Inferior parietal cortex (tissue), 1 donor: ENCODE measurements at regions not wholly inside any gene's neighbourhood (a gene's known extent, or its start where the extent isn't known, plus 50 kb on each side); places are given as distances from the start of the nearest gene placed in this dataset.
"Not testable (repeated sequence)": the region's sequence is repeated elsewhere in the genome, so short reads cannot be mapped to it uniquely, and the experiment has no call there.

Source experiments
- DNase-seq: peaks from one replicate; pipeline ENCODE4 v3.0.0-alpha.2; 2016; ENCODE audit errors: extremely low spot score

DNA sequence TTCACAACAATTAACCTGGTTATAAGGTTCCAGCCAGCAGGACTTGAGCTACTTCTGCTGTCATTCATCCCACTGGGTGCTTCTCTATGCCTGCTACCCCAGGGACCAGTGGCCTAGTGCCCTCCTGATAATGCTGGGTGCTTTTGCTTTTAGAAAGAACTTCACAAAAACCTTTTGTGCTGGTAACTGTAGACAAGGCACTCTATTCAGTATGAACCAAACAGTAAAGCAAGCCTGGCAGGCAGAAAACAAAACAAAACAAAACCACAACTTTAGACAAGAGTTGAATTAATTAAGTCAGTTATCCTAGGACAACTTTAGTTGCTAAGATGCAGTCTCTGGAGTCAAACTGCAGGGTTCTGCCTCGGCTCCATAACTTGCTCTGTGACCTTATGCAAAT is 61.9 kb upstream of the ADGRL2 start:
- no peak for DNase-seq

DNA sequence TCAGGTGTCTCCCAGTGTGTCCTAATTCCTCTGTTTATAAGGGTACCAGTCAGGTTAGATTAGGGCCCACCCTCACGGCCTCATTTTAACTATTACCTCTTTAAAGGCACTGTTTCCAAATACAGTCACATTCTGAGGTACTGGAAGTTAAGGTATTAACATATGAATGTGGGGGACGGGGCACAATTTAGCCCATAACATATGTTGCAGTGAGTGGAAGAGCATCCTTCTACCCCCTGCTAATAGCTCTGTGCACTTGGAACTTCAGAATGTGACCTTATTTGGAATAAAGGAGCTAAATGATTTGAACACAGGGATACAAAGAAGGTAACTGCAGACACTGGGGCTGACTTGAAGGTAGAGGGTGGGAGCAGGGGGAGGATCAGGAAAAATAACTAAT is 67.3 kb upstream of the ADGRL2 start:
- DNase-seq = no peak

DNA sequence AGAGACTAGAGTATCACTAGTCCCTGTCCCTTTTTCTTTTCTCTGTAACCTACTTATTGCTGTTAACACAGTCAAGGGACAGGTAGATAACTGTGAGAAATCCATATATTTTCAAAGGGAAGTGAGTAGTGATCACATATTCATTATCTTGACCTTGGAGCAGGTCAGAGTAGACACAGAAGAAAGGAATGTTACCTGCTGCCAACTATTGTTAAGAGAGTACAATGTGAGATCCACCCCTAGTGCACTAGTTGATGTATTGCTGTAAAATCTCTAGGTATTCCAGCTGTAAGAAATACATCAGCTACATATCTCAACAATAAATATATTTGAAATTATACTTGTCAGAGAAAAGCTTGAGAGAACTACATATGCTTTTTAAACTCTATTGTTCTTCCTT is 68.7 kb upstream of the ADGRL2 start:
- DNase-seq = no peak

DNA sequence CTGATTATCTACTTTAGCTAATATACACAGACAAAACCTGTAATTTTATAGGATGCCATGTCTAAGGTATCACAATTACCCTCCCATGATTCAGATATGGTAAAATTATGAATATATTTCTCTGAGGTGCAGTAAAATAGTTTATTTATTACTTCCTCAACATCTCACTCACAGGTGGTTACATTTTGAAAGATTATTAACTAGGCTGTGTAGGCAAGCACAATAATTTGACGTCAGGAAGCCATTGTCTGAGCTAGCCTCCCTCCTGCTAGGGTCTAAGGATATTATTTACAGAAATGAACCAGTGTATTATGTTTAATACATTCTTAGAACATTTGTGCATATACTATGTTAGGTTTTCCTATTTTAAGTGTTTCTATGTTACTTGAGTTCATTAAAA is 69.9 kb upstream of the ADGRL2 start:
- DNase-seq = no peak

DNA sequence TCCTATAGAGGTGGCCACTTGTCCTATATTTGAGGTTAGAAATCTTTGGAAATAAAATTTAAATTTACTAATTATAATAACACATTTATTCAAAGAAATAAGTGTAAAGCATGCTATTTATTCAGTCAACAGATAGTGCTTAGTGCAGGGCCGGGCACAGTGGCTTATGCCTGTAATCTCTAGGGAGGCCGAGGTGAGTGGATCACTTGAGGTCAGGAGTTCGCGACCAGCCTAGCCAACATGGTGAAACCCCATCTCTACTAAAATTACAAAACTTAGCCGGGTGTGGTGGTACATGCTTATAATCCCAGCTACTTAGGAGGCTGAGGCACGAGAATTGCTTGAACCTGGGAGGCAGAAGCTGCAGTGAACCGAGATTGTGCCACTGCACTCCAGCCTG is 70.4 kb upstream of the ADGRL2 start:
- DNase-seq = not testable (repeated sequence)

DNA sequence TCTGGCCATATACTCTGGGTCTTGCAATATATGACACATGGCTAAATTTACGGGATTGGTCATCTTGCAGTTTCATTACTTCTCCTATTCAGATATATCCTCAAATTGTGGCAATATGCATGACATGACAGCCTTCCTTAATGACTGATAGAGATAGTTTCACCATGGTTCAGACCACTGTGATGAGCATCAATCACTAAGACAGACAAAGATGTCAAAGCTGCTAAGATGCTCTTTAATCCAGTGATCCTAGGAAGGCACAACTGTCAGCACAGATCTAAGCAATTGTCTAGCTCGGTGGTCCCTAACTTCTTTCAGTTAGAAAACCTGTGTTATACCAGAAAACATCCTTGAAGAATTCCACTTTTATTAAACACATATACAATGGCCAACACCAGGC is 70.9 kb upstream of the ADGRL2 start:
- DNase-seq = no peak

DNA sequence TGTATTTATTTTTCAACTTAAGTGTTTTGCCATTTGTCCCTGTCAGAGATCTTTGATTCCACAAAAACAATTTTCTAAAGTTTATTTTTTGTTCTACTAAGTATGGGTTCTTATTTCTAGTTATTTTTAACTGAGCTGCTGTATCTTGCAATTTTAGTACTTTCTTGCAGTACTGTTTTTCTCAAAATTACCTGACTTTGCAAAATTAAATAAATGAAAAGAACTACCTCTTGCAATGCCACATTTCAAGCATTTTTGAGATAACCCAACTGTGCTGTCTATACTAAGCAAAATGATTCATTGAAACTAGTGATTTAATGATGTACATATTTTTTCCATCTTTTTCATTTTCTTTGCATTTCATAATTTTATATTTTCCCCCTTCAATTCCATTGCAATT is 71.5 kb upstream of the ADGRL2 start:
- DNase-seq = no peak

DNA sequence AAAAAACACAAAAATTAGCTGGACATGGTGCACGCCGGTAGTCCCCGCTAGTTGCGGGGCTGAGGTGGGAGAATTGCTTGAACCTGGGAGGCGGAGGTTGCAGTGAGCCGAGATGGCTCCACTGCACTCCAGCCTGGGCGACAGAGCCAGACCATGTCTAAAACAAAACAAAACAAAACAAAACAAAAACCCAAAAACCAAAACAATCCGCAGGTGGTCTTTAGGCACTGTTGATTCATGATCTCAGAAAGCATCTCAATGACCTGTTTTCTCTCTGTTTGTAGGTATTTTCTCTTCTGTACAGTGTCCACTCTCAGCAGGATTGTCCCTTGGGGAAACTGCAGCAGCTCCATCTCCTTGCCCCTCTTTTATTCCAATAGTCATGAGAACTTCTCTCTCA is 74.9 kb upstream of the ADGRL2 start:
- DNase-seq = no peak

DNA sequence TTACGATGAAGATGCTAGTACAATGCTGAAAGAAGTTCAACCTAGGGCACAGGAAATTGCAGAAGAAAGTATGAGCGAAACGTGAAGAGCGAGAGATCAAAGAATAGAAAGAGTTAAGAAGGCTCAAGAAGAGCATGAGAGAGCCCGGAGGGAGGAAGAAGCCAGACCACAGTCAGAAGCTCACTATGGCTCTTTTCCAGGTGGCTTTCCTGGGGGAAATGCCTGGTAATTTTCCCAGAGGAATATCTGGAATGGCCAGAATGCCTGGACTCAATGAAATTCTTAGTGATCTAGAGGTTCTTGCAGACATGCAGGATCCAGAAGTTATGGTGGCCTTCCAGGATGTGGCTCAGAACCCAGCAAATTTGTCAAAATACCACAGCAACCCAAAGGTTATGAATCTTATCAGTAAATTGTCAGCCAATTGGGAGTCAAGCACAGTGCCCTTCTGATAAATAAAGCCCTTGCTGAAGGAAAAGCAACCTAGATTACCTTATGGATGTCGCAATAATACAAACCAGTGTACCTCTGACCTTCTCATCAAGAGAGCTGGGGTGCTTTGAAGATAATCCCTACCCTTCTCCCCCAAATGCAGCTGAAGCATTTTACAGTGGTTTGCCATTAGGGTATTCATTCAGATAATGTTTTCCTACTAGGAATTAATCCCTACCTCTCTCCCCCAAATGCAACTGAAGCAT is 78.0 kb upstream of the ADGRL2 start:
- not testable (repeated sequence) for DNase-seq

DNA sequence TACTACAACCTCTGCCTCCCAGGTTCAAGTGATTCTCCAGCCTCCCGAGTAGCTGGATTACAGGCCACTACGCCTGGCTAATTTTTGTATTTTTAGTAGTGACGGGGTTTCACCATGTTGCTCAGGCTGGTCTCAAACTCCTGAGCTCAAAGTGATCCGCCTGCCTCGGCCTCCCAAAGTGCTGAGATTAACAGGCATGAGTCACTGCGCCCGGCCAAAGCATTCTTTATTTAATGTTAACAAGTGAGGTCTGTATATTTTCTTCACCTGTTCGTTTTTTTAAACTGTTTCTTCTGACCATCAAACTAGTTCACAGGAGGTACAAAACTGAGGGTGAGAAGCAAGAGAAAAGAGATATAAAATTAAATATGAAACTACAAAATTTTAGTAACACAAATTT is 80.5 kb upstream of the ADGRL2 start:
- DNase-seq = not testable (repeated sequence)

DNA sequence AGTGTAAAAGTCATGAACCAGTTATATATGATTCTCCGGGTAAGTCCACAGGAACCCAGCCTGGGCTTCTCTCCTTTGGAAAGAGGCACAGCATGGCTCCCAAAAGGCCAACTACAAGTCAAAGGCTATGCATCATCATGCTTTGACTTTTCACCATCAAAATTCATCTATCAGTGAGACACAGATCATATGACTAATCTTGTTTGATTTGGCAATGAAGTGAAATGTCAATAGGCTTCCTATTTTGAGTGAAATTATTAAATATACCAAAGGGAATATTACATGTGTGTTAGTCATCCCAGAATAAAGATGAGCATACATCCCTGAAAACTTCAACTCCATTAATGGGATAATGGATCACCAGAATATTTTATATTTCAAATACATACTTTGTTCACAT is 83.5 kb upstream of the ADGRL2 start:
- no peak for DNase-seq

DNA sequence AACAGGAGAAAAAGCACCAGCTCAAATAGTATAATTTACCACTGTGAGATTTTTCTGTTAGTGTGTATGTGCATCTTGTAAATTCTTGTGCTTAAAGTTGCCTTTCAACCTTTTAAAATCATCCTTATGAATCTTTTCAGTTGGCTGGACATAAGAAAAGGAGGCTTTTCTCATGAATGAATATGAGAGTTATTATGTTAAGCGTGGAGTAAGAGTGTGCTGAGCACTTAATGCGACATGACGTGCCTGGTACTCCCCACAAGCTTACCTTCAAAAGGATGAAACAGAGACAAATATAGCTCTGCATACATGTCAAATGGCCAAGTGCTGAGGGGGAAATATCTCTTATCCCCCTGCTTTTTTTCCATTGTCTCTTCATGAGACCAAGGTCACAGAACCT is 85.3 kb upstream of the ADGRL2 start:
- no peak for DNase-seq

DNA sequence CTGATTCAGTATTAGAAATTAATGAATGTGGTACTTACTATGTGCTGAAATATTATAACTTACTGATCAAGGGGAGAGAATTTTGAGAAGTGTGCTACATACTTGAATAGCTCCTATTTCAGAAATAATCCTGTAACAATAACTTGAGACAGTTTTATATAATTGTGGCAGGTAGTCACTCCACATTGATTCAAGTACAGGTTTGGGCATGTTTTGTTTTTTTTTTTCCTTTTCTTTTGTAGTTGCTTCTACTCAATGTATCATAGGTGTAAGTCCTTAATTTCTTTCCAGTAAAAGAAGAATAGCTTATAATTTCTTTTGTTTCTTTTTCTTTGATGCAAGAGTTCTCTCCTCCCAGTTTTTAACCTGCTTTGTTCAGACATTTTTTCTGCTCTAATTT is 86.1 kb upstream of the ADGRL2 start:
- no peak for DNase-seq

DNA sequence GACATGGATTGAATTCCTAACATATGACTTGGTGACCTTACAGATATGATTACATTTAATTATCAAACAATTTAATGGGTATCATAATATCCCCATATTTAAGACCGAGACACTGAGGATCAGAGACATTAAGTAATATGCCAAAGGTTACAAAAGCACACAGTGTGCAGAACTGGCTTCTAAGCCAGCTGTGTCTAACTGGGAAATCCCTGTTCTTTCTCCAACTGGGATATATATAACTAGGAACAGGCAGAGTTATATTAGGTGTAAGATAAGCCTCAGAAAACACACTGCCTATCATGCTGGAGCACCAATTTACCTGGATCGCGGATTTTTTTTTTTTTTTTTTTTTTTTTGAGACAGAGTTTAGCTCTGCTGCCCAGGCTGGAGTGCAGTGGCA is 88.3 kb upstream of the ADGRL2 start:
- DNase-seq = no peak

DNA sequence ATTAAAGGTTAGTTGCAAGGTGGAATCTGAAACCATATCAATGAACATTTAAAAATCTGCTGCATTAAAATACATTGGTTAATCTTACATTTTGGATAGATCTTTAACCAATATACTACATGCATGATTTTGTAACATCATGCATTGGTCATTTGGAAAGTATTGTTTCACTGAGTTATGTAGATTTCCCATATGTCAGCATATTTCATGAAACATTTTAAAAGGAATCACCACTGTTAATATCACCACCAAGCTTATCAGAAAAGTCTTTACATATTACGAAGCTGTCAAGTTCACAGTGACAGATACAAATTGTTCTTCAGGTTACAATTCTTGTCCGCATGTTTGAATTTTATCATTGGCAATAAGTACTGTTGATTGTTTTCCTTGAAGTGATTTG is 89.9 kb upstream of the ADGRL2 start:
- DNase-seq = no peak

DNA sequence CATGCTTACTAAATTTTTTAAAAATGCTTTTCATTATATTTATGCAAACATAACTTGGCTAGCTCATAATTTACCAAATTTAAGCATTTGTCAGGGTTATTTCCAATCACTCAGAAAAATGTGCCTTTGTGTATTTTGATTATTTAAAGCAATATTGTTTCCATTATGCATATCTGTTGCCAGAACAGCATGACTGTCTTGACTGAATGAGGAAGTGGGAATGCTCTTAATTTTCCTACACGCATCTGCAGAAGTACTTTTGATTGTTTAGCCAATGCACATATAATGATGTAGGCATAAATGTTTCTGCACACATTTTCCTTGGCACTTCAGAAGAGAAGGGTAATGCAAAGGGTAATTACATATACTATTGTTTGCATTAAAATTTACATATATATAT is 92.5 kb upstream of the ADGRL2 start:
- DNase-seq = no peak

DNA sequence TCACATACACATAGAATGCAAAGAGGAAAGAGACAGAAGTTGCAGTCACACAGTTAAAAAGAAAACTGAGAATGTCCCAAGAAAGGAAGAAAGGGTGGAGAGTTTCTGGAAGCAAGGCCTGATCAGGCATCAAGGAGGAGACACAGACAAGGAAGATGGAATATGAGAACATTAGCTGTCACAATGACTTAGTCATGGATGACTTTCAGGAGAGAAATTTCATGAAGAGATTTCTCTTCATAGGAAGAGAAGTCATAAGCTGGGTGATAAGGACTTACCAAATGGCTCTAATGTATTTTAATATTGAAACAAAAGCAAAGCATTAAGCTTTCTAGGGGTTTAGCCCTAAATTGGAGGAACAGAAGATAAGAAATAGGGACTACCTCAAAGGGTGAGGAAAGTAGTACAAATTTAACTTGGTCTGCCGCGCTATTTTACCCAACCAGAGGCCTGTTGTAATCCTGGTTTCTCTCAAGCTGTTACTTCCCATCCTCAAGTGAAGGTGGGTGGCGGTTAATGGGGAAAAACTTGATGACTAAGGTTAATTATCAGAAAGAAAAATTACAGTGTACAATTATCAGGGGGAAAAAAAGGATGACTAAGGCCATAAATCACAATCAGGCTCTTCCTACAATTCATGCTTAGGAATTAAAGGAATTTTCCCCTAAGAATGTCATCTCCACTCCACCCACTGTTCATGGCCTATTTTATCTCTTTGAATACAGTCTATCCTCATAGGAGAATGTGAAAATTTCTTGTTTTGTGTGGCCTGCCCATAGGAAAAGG is 93.9 kb upstream of the ADGRL2 start:
- DNase-seq = no peak

DNA sequence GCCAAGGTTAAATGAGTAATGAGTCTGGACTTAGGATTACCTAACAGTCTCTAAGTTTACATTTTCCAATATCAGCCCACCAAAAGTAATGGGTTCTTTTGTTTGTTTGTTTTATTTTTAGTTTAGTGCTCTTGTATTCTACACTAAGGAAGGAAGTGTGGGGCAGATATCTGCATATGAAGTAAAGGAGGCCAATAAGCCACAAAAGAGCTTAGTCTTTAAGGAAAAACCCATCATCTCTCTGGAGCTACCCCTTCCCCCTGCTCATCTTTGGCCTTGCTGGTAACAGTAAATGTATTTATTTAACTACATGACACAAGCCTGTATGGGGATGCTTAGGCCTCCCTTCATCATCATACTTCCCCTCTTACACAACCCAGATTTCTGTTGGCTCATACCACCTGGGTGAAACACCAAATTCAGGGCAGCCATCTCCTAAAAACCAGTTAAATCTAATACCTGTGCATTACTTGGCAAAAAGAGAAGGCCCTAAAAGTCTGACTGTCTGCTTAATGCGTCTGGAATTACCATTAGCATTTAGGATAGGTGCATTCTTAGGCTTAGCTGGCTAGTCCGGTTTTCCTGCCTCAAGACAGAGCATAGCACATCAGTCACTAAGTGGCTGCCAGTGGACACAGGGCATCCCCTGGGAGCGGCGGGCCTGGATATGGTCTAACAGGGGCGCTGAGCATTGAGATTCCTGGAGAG is 96.8 kb upstream of the ADGRL2 start:
- no peak for DNase-seq

DNA sequence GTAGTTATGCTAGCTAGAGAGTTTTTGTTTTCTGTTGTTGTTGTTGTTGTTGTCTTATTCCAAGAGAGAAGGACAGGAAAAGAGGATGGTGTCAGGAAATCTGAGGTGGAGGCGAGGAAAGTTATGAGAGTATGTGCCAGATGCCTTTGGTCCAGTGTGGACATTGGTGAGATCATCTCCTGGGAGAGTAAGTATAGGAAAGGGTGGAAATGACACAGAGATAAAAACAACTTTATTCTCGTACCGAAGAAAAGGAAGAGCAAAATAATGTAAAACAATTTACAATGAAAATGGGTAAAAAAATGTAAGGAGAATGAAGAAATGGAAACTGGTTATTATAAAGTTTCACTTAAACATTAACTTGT is 97.4 kb upstream of the ADGRL2 start:
- no peak for DNase-seq

DNA sequence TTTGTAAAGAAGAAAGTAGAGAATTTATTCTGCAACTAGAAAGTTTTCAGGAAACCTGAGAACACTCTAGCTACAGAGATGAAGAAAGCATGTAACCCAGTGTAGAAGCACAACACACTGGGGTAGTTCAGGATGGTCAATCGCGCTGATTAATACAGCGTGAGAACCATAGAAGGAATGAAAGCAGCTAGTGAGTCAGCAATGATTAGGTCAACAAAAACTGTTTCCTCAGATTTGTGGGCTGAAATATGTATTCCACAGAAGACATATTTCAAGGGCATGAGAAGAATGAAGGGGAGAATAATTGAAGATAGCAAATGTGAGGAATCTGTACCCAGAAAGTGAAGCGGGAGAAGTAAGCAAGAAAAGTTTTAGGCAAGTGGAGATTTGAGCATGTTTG is 97.8 kb upstream of the ADGRL2 start:
- no peak for DNase-seq

DNA sequence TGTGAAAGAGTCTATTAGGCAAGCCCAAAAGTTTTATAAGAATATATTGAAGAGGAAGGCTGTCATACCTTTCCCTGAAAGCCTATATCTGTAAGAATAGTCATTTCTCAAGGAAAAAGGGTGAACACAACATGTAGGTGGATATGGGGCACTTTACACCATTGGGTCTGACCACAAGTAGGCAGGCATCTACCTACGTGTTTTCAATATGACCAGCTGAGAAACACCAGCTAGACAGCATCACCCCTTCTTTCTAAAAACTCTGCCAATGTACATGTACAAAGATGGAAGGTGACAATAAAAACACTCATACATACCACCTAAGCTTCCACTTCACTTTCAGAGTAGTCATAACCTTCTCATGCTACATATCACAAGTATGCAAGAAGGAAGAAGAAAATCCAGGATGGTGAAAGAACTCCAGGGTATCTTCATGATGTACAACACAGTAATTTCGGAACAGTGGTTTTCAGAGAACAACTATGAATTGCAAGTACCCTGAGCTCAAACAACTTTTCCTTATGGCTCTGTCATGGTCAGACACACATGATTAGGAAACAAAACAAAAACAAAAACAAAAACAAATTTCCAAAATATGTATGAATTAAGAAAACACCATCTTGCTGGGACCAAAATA is 98.5 kb upstream of the ADGRL2 start:
- no peak for DNase-seq

DNA sequence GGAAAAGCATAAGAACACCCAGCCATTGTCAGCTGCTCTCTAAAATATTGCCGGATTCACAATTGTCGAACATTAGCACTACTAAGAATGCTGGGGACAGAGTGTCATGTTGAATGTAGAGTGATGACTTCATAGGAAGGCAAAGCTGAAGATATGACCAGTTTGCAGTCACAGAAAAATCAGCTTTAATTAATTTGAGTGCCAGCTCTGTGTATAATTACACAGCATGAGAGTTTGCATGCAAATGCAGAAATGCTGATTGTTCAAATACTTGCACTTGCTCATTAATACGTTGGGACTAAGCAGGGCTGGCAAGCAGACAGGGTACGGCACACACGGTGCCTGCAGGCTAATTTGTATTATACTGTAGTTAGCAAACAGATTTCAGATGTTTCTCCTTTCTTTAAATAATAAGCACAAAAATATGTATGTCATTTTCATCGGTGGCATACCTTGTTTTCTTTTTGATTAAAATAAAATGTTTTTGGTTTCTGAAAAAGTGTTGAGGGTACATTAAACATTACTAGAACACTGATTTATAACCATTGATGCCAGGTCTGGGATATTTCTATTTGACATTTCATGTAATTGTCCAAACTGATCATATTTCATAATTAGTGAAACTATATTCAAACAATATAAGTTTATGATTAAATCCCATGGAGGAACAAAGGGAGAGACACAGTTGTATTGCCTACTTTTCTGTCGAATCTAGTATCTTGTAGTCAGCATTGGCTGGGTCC is 99.8 kb upstream of the ADGRL2 start:
- DNase-seq = no peak
